NB4 (cell line): ENCODE measurements at regions not wholly inside any gene's neighbourhood (a gene's known extent, or its start where the extent isn't known, plus 50 kb on each side); places are given as distances from the start of the nearest gene placed in this dataset.

ENCODE experiments used
- MYC ChIP-seq: IDR thresholded peaks from 2 replicates; pipeline ENCODE4 v1.6.1; 2011; ENCODE audit warnings: low read depth, low read length
- POLR2A ChIP-seq: IDR thresholded peaks from 2 replicates; pipeline ENCODE4 v1.6.1; 2011; ENCODE audit warnings: mild to moderate bottlenecking; ENCODE audit not compliant: insufficient read length; ENCODE audit errors: extremely low read depth
- TF ChIP-seq, protein P1 (sequence below): IDR thresholded peaks from 2 replicates; pipeline ENCODE4 v1.6.1; 2011; ENCODE audit warnings: low read depth, low read length
- TF ChIP-seq, protein P2 (sequence below): IDR thresholded peaks from one replicate; pipeline ENCODE4 v1.5.1; 2012; ENCODE audit warnings: low read depth, low read length

DNA sequence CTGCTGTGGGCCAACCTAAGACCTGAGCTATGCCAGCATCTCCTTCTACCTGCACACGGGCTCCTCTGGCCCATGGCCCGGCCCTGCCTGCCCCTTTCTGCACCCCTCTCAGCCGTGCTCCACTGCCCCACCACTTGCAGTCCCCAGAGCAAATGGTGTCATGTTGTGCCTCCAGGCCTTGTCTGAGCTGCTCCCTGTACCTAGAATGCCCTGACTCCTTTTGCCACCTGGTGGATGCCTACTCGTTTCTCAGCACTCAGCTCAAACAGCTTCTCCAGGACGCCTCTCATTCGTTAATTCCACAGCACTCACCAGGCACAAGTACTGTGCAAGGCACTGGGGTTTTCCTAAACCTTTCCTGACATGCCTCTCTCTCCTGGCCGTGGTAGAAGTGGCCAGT lies 63.2 kb upstream of the PNMA1 start:
- TF ChIP-seq POLR2A (no peak), MYC (no peak)
- TF ChIP-seq, protein P1, sequence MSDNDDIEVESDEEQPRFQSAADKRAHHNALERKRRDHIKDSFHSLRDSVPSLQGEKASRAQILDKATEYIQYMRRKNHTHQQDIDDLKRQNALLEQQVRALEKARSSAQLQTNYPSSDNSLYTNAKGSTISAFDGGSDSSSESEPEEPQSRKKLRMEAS = no peak
- TF ChIP-seq, protein P2, sequence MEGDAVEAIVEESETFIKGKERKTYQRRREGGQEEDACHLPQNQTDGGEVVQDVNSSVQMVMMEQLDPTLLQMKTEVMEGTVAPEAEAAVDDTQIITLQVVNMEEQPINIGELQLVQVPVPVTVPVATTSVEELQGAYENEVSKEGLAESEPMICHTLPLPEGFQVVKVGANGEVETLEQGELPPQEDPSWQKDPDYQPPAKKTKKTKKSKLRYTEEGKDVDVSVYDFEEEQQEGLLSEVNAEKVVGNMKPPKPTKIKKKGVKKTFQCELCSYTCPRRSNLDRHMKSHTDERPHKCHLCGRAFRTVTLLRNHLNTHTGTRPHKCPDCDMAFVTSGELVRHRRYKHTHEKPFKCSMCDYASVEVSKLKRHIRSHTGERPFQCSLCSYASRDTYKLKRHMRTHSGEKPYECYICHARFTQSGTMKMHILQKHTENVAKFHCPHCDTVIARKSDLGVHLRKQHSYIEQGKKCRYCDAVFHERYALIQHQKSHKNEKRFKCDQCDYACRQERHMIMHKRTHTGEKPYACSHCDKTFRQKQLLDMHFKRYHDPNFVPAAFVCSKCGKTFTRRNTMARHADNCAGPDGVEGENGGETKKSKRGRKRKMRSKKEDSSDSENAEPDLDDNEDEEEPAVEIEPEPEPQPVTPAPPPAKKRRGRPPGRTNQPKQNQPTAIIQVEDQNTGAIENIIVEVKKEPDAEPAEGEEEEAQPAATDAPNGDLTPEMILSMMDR = no peak
